Esophagus muscularis mucosa (tissue), 3 donors: ENCODE measurements at regions not wholly inside any gene's neighbourhood (a gene's known extent, or its start where the extent isn't known, plus 50 kb on each side); places are given as distances from the start of the nearest gene placed in this dataset.

ENCODE experiments used
- CTCF ChIP-seq, 3 experiments: fragments of 200-600 bp in 2 of 3; fragments of 450-650 bp in 1 of 3; sonication (generic) in 2 of 3; IDR thresholded peaks; one replicate each; pipeline ENCODE4 v1.5.1; 2017 to 2019; ENCODE audit warnings: antibody characterized with exemption in 3 of 3, mild to moderate bottlenecking in 2 of 3, moderate library complexity in 1 of 3
- POLR2A ChIP-seq: fragments of 450-650 bp; IDR thresholded peaks from one replicate; pipeline ENCODE4 v1.6.1; 2017; ENCODE audit warnings: antibody characterized with exemption, moderate library complexity, mild to moderate bottlenecking, low read depth

DNA sequence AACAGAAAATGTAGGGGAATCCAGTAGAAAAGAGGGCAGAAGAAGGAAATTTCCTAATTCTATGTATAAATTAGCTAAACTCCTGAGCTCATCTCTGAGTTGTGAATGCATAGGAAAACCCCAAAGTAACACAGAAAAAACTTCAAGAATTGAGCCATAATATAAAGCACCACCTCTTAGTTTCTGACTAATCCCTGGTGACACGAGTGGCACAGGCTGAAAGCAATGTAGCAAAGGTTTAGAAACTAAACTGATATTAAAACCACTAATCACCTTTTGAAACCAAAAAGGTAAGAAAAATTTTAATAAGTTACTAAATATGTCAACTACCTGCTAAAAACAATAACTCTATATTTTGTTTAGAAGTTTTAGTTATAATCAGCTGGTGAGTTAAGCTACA, 255.6 kb upstream of the NECTIN3 start:
- no peak for TF ChIP-seq CTCF (IDR thresholded peaks at IDR 0.05)
- no peak for TF ChIP-seq POLR2A
